GM19035 (cell line): ENCODE measurements at regions not wholly inside any gene's neighbourhood (a gene's known extent, or its start where the extent isn't known, plus 50 kb on each side); places are given as distances from the start of the nearest gene placed in this dataset.

Experiments used
- ATAC-seq: cut with Tn5 transposase; IDR thresholded peaks from one replicate; pipeline ENCODE4 v1.9.1; 2021; ENCODE audit not compliant: unreplicated experiment

DNA sequence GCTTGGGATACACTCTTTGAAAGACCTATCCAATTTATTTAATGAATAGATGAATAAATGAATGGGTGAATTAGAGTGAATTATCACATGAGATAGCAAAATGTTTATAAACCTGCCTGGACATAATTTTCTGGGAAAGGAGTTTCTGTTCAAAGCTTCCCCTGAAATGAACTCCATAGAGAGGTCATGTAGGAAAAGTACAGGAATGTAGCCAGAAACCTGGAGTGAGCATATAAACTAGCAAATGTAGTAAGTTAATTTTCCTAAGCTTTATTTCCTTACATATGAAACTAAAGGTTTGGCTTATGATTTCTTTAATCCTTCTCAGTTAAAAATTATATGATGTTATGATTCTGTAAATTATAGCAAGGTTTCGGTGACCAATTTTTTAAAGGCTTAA lies 380.3 kb upstream of the RSPO3 start:
- no peak for ATAC-seq

DNA sequence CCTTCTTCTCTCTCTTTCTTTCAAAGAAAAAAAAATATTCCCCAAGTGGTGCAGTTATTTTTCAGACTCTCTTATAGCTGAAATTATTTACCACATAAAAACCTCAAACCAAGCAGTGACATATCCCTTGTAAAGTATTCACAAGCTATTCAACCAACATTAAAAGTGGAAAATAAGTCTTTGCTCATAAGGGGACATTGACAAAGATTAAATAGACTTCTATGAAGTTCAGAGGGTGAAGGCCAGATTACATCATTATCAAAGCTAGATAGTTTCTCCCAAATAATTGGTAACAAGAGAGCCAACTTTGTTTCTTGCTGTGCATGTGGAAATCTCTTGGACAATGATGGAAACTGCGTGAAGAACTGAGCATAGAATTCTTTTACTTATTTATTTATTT lies 379.8 kb upstream of the RSPO3 start:
- no peak for ATAC-seq

DNA sequence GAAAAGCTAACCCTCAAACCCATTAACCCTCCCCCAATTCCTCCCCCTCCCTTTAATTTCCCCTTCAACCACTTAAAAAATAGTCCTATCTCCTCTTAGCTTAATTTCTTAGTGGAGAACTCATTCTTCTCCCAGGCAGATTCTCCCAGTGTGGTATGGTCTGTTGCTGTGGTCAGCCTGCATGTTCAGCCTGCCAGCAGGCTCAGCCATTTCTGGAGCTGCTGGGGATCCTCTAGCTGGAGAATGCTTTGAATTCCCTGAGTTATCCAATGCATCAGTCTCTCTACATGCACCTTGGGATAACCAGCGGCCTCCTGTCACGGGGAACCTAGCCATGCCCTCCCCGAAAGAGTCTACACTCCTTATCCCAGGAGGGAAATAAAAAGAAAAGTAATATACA lies 375.4 kb upstream of the RSPO3 start:
- ATAC-seq = no peak

DNA sequence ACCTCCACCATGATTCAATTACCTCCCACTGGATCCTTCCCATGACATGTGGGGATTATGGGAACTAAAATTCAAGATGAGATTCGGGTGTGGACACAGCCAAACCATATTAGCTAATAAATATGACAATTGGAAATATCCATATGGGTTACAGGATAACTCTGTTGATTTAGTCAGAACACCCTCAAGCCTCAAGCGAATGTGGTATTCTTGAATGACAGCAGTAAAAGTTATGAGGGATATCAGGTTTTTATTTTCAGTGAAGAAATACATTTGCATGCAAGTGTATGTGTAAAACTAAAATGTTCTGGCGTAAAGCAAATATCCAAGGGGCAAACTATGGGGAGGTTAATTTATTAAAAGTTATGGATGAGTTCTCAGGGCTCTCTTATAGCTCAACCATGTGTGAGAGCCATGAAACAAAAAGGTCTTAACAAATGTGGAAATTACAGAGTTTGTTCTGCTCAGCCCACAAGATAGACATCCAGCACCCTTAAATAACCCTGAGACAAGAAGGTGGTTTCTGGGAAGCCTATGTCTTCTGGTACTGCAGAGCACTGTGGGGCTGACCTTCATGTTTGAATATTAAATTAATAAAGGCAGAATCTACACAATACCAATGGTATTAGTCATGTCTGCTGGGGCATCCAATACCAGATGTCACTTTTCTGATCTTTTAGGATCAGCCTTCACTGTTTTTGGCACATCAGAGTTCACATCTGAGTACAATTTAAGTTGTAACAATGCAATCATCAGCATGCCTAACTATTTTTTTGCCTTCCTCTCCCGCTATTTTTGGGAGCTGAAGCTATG lies 370.5 kb upstream of the RSPO3 start:
- no peak for ATAC-seq

DNA sequence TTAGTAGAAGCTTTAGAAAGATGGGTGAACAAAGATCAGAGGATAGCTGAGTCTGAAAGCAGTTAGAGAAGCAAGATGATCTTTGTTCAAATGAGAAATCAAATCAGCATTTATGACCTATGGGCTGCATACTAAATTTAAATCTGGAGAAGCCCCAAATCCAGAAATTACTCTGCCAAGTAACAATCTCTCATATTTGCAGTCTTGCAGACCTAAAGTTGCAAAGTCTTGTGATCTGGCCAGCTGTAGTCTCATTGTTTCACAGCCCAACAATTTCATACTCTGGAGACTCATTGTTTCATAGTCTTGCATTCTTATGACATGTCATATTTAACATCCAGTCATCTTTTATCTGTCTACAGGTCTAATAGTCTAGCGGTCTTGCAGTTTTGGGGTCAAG lies 364.9 kb upstream of the RSPO3 start:
- ATAC-seq = no peak

DNA sequence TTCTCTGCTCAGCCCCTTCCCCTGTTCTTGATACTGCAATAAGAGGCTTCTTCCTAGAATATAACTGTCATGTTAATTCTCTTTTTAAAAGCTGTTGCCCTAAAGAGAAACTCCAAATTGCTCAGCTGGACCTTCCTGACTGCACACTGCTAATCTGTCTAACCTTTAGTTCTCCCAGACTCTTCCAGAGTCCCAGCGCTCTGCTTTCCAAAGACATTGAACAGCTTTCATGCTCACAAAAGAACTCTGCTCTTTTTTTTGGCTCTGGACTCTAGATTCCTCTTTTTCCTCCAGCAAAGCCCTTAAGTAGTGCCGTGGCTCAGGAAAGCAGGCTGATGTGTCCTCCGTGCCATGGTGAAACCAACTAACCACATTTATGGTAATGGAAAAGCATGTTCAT lies 356.6 kb upstream of the RSPO3 start:
- no peak for ATAC-seq

DNA sequence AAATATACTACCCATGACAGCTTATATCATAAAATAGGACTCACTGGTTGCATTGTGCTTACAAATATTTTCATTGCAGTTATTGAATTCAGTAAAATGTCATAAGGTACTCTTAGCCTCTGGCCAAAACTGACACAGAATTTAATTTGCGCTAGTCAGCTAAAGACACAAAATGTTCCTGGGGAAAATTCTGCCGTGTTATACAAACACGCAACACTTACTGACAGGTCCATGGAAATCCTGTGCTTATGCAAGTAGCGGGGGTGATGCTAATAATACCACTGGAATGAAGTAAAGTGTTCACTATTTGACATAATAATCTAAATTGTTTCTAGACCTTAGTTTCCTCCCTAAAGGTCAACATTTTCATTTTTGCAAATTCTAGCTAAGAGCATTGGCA lies 354.4 kb upstream of the RSPO3 start:
- no peak for ATAC-seq

DNA sequence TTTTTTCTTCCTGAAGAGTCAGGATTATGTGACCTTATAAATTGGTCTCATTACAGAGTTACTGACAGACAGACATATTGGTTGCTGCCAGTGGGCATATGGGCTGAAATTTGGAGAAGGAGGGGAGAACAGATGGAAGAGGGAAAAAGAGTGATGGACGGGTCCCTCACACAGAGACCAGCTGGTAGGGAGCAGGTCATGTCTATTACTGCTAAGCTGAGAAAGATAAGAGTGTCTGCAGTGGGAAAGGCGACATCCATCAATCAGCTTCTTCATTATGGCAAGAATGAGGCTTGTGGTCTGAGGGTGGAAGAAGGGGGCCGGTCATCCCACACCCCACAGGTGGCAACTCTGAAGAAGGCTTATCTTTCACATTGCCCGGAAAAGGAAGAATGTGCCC lies 353.8 kb upstream of the RSPO3 start:
- no peak for ATAC-seq

DNA sequence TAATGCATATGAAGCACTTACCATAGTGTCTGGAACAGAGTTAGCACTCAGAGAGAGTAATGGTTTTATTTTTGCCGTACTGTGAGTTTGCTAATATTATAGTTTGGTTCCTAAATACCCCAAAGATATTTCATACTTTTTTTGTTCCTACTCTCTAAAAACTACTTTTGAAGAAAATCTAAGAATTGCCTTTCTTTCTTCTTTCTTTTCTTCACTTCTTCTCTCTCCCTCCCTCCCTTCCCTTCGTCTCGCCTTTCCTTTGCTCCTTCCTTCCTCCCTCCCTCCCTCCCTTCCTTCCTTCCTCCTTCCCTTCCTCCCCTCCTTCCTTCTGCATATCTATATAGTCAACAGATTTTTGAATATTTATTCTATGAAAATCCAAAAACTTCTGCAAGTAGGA lies 351.7 kb upstream of the RSPO3 start:
- ATAC-seq = no peak

DNA sequence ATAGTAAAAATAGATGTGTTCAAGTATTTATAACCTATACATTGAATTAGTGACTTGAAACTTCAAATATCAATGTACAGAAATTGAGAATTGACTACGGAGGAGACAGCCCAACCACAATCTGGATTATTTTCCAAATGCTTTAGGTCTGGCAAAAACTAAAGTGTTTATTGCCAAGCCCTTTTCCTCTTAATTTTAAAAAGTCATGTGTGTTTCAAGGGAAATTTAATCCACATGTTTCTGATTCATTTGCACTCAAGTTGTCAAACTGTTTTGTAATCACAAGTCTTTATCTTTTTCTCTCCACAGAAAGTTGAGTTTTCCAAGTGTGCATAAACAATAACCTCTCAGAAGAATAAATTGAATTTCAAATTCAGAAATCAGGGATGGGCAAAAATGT lies 350.8 kb upstream of the RSPO3 start:
- ATAC-seq = no peak

DNA sequence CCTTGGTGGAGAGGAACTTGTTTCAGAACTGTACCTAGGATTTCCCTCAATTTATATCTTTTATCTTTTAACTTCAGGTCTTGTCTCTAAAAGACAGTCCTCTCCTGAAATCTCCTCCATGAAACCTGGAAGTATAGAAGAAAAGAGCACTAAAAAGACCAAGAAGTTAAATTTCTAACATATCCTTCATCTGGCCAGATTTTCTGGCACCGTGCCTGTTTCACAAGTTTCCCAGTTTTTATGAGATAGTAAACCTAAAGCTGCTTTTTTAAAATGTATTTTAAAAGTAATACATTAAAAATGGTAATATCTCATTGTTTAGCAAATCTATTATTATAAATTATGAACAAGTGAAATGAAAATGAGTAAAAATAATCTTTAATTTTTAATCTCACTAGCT lies 348.3 kb upstream of the RSPO3 start:
- ATAC-seq = no peak

DNA sequence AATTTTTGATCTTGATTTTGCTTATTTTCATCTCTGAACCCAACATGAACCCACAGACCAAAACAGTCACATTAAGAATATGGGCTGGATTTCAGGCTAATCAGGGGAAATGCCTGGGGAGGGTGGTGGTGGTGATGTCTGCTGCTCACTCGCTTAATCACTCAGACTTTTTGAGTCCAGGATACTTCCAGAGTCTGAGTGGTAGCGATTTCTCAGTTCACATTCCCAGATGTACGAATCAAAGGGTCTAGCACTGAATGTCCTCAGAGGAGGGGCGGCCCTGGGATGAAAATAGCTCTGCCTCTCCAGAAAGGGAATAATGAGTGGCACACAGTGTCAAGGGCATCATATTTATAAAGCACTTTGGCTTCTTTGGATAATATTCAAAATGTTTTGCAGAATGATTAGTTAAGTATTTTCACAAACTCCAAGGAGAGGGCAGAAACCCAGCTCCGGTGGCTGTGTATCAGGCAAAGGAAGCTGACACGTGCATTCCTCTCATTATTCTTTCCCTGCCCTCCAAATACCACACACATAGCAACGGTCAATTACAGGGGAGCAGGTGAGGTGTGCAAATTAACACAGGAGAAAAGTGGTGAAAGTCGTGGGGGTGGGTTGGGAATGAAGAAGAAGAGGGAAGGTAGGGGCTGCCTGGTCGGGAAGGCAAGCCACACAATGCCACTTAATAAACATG lies 345.2 kb upstream of the RSPO3 start:
- no peak for ATAC-seq

DNA sequence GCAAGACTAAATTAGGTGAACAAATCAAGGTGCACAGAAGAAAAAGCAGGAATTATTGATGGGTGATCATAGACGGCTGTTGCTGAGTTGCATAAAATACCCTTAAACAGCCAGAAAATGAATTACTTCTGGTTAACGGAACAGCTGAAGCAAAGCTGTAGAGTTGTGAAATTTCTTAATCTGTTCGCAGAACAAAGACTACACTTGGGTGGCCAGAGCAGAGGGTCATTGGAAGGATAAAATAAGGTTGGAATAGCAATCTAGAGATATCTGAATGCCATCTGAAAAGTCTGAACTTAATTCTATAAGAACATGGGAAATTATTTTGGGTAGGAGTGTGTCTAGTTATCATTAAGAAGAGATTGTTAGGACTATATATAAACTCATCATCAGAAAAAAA lies 339.1 kb upstream of the RSPO3 start:
- ATAC-seq = no peak

DNA sequence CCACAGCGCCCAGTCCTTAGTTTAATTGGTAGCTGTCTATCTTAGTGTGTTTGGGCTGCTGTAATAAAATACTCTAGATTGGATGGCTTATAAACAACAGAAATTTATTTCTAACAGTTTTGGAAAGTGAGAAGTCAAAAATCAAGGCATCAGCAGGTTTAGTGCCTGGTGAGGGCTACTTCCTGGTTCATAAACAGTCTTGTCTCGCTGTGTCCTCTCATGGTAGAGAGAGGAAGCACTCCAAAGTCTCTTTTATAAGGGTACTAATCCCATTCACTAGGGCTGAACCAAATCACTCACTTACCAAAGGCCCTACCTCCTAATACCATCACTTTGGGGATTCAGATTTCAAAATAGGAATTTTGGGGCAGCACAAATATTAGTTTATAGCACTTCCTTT lies 336.9 kb upstream of the RSPO3 start:
- ATAC-seq = no peak

DNA sequence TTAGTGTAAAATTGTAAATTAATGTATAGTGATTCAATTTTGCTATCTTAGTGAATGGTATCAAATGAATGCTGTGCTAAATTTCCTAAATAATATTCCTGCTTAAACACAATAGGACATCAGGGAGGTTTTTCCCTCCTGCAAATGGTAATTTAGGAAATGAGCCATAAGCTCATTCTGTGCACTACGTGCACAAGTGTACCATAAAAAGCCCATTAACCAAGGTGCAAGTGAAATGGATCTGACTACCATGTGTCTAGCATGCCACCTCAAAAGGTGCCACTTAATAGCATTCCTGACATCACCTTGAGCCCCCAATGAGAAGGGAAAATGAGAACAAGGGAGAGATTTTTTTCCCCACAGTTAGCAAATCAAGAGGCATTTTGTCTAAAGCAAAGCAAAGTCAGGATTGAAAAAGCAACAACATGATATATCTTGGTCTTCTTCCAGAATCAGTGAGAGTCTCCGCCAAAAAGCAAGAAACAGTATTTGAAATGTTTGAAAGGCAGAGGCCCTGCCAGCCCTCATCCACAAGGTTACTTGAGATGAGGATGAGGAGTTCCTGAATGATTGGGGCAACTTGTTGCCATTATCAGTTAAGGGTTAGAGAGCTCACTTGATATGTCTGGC lies 334.2 kb upstream of the RSPO3 start:
- ATAC-seq = no peak

DNA sequence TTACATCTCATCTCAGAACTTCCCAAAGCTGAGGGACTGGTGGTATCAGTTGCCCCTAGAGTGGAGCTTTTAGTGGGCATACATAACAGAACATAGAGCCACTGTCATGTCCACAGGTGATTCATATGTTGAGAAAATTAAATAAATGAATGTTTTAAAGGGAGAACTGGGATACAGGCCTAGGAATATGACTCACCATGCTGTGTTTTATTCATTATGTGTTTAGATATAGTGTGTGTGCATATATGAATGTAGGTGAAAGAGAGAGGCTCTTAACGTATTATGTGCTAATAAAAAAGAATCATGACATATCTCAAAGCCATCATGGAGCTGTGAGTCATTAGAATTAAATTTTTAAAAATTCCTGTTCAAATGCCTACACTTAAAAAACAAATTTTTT lies 332.2 kb upstream of the RSPO3 start:
- ATAC-seq = no peak

DNA sequence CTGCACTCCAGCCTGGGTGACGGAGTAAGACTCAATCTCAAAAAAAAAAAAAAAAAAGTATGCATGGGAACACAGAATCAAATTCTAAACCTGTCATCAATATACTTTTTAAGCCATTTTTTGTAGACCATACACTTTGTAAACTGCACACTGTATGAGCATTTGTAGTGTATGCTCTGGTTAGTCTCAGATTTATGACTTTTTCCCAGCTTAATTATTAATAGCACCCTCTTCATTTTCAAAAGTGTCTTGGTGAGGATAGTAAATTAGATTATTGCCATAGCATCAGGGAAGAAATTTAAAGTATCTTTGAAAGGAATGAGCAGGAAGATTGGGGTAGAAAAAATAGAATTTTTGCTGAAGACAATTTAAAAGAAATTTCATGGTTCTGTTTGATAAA lies 330.8 kb upstream of the RSPO3 start:
- ATAC-seq = no peak

DNA sequence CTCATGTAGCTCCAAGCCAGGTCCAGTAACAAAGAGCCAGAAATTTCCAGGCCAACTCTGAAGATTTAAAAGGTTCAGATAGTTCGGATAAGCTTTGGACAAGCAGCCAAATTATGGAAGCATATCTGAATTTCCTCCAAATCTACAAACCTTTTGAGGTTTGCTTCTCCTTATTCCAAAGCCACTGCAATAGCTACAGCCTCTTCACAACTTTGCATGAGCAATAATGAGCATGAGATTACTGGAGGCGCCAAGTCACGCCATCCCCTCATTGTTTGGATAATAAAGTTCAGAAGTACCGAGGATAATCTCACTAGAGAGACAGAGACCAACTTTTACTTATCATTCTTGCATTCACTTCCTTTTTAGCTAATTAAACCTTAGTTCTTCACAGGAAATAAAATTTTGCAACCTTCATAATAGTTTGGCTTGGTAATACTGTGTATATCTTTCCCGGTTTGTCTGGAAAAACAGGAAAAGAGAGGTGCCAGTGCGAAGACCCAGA lies 329.6 kb upstream of the RSPO3 start:
- ATAC-seq = no peak

DNA sequence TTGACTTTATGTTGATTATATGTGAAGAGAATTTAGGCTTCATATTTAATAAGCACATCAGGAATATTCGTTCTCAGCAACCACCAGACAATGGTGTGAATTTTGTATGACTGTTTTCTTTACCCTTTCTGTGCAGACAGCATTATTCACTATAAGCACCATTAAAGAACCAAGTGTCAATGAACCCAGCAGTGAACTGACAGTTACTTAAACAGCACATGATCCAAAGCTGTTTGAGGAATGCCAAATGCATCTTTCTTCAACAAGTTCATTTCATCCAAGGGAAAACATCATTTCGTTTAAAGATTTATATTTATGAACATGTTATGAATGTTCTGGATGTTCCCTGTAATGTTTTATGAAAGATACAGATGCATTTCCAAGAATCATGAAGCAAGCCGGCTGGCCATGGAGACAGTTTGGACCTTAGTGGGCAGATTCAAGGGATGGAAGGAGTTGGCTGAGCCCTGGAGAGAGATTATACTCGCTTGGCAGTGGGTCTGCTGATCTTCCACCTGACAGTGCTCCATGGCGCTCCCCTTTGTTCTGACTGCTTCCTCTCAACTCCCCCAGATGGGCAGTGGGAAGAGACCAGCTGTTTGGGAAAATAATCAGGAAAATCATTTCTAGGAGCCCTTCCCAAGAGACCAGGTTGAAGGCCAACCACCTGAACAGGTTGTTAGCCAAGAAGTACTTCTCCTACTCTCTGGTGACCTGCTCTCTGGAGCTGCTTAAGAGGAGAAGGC lies 326.0 kb upstream of the RSPO3 start:
- no peak for ATAC-seq

DNA sequence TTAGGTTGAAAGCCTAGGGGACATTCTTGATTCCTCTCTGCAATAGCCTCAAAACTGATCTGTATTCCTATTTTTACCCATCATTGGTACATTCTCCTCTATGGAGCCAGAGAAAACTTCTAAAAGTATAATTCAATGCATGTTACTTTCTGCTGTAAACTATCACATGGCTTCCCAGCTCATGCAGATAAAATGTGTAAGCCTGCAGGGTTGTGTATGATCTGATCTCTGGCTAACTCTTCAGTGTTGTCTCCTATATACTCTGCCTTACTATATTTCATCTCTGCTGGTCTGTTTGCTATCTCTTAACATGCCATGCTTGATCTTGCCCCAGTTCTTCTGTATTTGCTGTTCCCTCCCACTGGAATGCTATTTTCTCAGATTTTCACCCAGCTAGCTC lies 323.3 kb upstream of the RSPO3 start:
- ATAC-seq = no peak

DNA sequence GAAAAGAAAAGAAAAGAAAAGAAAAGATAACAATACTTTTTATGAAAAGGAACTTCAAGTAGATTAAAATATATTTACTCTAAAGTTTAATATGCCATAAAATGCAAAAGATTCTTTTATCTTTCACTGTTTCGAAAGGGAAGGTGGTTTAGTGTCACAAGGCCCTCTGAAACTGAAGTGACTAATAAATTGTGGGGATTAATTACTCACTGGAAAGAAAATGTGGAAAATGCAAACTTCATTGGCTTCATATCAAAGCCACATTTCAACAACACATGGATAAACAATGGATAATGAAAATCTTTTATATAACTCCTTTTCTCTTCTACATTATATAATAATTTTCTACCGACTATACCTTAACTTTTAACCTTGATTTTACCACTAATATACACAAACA lies 320.5 kb upstream of the RSPO3 start:
- ATAC-seq = no peak
